ENCODE measurements at regions not wholly inside any gene's neighbourhood (a gene's known extent, or its start where the extent isn't known, plus 50 kb on each side); places are given as distances from the start of the nearest gene placed in this dataset.

DNA sequence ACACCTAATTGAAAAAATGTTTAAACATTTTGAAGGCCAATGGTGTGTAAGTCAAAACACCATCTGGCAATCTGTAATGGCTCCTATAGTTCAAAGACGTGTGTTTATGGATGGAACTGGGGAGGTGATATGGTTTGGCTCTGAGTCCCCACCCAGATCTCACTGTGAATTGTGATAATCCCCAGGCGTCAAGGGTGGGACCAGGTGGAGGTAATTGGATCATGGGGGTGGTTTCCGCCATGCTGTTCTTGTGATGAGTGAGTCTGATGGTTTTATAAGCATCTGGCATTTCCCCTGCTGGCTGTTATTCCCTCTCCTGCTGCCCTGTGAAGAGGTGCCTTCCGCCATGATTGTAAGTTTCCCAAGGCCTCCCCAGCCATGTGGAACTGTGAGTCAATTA is 52.2 kb downstream of the ADRA2C start:
- DNase-seq = no peak
- in situ Hi-C loops (cut with HindIII; ENCODE audit: low pct_ligation_motif_present, low pct_unique_long_range_greater_than_20kb, low sequenced_read_pairs) = no loop called here

- no peak for DNase-seq
- in situ Hi-C loops (cut with HindIII; ENCODE audit: low pct_ligation_motif_present, low pct_unique_long_range_greater_than_20kb, low sequenced_read_pairs) = no loop called here
Observed at GRCh38 chr4:3819210-3819919, 53.2 kb downstream of the ADRA2C start.

GRCh38 chr4:3820016-3820805 is 54.0 kb downstream of the ADRA2C start:
- in situ Hi-C loops (cut with HindIII; ENCODE audit: low pct_ligation_motif_present, low pct_unique_long_range_greater_than_20kb, low sequenced_read_pairs) = no loop called here
- DNase-seq = no peak

DNA sequence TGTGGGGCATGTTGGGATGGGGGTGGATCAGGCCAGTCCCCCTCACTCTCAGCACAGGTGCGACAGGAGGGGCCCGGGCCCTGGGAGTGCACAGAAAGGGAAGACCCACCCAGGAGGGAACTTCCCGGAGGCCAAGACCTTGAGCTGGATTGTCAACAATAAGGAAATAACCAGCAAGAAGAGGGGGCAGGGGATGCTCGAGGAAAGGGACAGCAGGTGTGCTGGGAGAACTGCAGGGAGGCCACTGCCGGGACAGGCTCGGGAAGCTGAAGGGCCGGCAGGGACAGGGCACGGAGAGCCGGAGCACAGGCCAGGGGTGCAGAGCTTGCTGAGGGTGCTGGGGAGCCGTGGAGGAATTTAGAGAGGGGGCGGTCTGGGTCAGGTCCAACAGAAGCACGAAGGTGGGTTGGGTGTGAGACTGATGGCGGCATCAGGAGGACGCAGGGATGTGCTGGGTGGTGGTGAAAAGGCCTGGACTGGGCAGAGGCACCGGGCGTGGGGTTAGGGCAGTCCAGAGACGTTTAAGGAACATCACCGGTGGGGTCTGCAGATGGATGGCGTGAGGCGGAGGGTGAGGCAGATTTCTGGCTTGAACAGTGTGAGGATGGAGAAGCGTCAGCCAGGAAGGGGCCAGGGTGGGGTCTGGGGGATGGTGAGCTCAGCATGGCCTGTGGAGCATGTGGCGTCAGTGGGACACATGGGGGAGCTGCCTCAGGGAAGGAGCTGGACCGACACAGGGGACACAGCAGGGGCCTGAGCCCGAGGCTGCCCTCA is 54.8 kb downstream of the ADRA2C start:
- in situ Hi-C loops (cut with HindIII; ENCODE audit: low pct_ligation_motif_present, low pct_unique_long_range_greater_than_20kb, low sequenced_read_pairs) = no loop called here
- no peak for DNase-seq

- in situ Hi-C loops (cut with HindIII; ENCODE audit: low pct_ligation_motif_present, low pct_unique_long_range_greater_than_20kb, low sequenced_read_pairs) = no loop called here
- no peak for DNase-seq
Observed at GRCh38 chr4:3821580-3822229, 55.5 kb downstream of the ADRA2C start.

GRCh38 chr4:3822230-3822947 is 56.2 kb downstream of the ADRA2C start:
- in situ Hi-C loops (cut with HindIII; ENCODE audit: low pct_ligation_motif_present, low pct_unique_long_range_greater_than_20kb, low sequenced_read_pairs) = no loop called here
- no peak for DNase-seq

DNA sequence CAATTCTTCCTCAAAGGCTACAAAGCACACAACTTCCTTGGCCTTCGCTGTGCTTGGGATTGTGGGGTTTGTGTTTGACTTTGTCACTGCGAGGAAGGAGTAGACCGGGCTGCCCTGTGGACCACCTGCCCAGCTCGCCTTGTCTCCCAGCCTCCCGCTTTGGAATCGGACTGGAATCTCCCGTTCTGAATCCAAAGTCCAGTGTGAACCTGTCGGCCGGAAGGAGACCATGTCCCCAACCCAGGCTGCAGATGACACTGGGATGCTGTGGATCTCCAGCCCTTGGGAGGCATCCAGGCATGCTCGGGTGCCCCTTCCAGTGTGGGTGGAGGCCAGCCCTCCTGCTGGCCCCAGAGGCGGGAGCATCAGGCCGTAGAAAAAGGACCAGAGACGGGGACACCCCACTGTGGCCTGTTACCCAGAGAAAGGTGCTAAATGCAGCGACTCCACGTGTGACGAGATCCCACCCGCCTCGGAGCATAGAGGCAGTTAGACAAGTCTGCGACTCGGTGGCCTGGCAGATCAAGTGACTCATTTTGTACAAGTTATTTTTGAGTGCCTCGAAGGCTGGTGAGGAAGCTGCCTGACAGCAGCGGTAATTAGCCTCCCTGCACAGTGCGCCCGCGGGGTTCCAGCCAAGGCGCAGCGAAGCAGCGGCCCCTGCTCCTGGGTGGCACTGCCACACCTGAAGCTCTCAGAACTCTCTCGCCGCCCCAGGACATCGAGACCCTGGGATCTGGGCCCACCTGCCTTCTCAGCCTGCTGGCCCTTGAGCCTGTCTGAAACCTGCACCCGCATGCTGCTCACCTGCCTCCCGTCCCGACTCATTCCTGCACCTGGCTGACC is 57.5 kb downstream of the ADRA2C start:
- DNase-seq = no peak
- in situ Hi-C loops (cut with HindIII; ENCODE audit: low pct_ligation_motif_present, low pct_unique_long_range_greater_than_20kb, low sequenced_read_pairs) = no loop called here

DNA sequence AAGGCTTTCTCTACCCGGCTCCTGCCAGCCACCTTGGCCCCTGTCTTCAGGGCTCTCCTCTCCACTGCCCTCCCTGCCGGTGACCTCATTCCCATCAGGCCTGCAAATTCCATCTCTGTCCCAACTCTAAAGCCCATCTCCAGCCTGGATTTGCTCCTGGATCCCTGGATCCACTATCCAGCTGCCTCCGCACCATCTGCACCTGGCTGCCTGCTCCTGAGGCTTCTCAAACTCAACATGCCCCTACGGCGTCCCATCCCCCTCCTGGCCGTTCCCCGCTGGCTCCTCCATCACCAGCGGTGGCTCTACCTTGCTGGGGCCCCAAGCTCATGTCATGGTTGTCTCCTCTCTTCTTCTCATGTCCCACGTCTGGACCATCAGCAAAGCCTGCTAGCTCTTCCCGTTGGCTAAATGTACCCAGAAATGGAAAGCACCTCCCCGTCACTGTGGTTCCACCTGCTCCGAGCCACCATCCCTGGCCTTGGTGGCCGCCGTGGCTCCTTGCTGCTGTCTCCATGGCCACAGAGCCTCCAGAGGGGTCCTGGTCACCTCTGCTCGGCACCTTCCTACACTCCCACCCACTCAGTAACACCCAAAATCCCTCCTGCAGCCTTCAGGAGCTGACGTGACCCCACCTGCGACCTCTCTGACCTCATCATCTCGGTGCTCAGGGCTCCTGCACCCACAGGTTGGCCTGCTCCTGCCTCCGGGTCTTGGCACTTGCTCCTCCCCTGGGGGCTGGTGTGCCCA is 58.5 kb downstream of the ADRA2C start:
- in situ Hi-C loops (cut with HindIII; ENCODE audit: low pct_ligation_motif_present, low pct_unique_long_range_greater_than_20kb, low sequenced_read_pairs) = no loop called here
- no peak for DNase-seq

- DNase-seq = no peak
- in situ Hi-C loops (cut with HindIII; ENCODE audit: low pct_ligation_motif_present, low pct_unique_long_range_greater_than_20kb, low sequenced_read_pairs) = no loop called here
Observed at GRCh38 chr4:3825530-3825929, 59.3 kb downstream of the ADRA2C start.

DNA sequence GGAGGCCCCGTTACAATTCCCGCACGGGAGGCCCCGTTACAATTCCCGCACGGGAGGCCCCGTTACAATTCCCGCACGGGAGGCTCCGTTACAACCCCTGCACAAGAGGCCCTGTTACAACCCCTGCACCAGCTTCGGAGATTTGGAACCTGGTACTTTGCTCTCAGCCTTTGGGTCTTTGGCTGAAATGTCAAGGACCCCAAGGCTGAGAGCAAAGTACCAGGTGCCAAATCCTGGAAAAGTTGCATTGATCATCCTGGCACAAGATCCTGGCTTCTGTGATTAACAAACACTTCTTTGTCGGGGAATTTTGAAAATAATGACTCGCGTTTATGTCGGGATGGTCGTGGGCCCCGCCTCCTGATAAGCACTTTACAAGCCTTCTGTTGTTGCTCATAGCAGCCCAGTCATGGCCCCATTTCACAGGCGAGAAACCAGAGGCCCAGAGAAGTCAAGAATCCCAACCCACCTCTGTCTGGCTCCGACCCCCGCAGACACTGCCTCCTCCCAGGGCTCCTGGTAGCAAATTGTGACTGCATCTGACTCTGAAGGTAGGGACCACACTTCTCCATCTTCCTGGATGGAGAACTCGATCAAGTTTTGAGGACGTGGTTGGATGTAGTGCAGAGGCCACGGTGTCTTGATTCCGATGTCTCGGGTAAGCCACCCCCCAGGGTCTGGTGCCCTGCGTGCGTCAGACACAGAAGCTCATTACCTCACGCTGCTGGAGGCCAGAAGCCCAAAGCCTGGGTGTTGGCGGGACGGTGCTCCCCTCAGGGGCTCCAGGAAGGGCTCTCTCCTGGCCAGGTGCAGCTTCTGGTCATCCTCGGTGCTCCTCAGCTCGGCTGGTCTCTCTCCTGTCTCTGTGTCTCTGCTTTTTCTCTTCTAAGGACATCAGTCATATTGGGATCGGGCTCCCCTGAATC is 60.3 kb downstream of the ADRA2C start:
- in situ Hi-C loops (cut with HindIII; ENCODE audit: low pct_ligation_motif_present, low pct_unique_long_range_greater_than_20kb, low sequenced_read_pairs) = no loop called here
- no peak for DNase-seq

- no peak for DNase-seq
- in situ Hi-C loops (cut with HindIII; ENCODE audit: low pct_ligation_motif_present, low pct_unique_long_range_greater_than_20kb, low sequenced_read_pairs) = no loop called here
Observed at GRCh38 chr4:3827616-3828492, 61.7 kb downstream of the ADRA2C start.

- DNase-seq = no peak
- in situ Hi-C loops (cut with HindIII; ENCODE audit: low pct_ligation_motif_present, low pct_unique_long_range_greater_than_20kb, low sequenced_read_pairs) = no loop called here
Observed at GRCh38 chr4:3828546-3828945, 62.4 kb downstream of the ADRA2C start.

DNA sequence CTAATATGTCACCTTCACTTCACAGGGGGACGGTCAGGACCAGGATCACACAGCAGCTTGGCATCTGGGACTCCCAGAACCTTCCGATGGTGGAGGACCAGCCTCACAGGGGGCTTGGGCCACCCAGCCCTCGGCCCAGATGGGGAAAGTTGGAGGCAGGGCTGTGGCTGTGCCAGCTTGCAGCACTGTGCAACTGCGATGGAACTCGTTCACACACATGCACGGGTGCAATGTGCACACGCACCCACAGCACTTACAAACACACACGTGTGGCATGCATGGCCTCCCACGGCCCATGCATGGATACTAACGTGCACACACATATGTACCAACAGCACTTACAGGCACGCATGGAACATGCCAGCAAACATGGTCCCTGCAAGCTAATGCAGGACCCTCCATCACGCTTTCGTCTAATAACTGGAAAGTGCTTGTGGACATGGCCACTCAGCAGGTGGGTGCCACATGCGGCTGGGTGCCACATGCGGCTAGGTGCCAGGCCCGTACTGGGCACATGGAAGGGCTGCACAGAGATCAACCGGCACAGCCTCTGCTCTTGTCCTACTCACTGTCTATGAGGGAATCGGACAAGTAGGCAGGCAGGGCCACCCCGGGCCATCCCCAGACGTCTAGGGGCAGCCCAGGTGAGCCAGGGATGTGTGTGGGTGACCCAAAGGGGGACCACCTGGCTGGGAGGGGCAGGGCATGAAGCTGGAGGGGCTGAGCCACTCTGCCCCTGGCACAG is 63.2 kb downstream of the ADRA2C start:
- DNase-seq = no peak
- in situ Hi-C loops (cut with HindIII; ENCODE audit: low pct_ligation_motif_present, low pct_unique_long_range_greater_than_20kb, low sequenced_read_pairs) = no loop called here

GRCh38 chr4:3829956-3830773 is 64.0 kb downstream of the ADRA2C start:
- no peak for DNase-seq
- in situ Hi-C loops (cut with HindIII; ENCODE audit: low pct_ligation_motif_present, low pct_unique_long_range_greater_than_20kb, low sequenced_read_pairs) = no loop called here
